ENCODE measurements at regions not wholly inside any gene's neighbourhood (a gene's known extent, or its start where the extent isn't known, plus 50 kb on each side); places are given as distances from the start of the nearest gene placed in this dataset.
A peak's percentile ranks its signal among the peaks of the same experiment; 100 is the strongest.

GRCh38 chr12:127158385-127159061, 1108.4 kb upstream of the TMEM132C start:
- DNase-seq (no peak), ATAC-seq (no peak)
- TF ChIP-seq CTCF (IDR thresholded peaks at IDR 0.05), result no peak
- no peak overlapping the region for H3K27ac Mint-ChIP-seq
- H3K9me3 Mint-ChIP-seq, result no peaks in the 10 kb centered on the region
- H3K27me3 Mint-ChIP-seq, result no peaks in the 10 kb centered on the region
- no peaks in the 10 kb centered on the region for H3K36me3 Mint-ChIP-seq (ENCODE audit: low read depth)
- CTCF ChIA-PET, result no interaction called here
- H3K4me1 Mint-ChIP-seq (ENCODE audit: low read depth), result peaks cover 10% of the 10 kb centered on the region
- H3K4me3 Mint-ChIP-seq, result no peak overlapping the region
- intact Hi-C loops (cut with micrococcal nuclease), result no loop called here
- POLR2A ChIA-PET, result no interaction called here

- Mint-ChIP-seq H3K27me3 (peaks cover 8% of the 10 kb centered on the region), H3K9me3 (no peaks in the 10 kb centered on the region)
- intact Hi-C loops (cut with micrococcal nuclease), result no loop called here
Observed at GRCh38 chr12:127161466-127161865, 1105.5 kb upstream of the TMEM132C start.

GRCh38 chr12:127162307-127162706, 1104.7 kb upstream of the TMEM132C start:
- no peak for TF ChIP-seq CTCF (IDR thresholded peaks at IDR 0.05)
- Mint-ChIP-seq H3K4me1 (ENCODE audit: low read depth) (peaks cover 14% of the 10 kb centered on the region), H3K27ac (no peak overlapping the region), H3K36me3 (ENCODE audit: low read depth) (no peaks in the 10 kb centered on the region), H3K27me3 (peaks cover 10% of the 10 kb centered on the region), H3K4me3 (no peak overlapping the region), H3K9me3 (no peaks in the 10 kb centered on the region)
- no peak for ATAC-seq
- no peak for DNase-seq
- intact Hi-C loops (cut with micrococcal nuclease), result no loop called here
- ChIA-PET POLR2A (no interaction called here), CTCF (no interaction called here)

More at GRCh38 chr12:127161466-127161865, 1105.5 kb upstream of the TMEM132C start:
- ATAC-seq, result no peak
- Mint-ChIP-seq H3K36me3 (ENCODE audit: low read depth) (no peaks in the 10 kb centered on the region), H3K4me3 (no peak overlapping the region), H3K27ac (no peak overlapping the region), H3K4me1 (ENCODE audit: low read depth) (peaks cover 14% of the 10 kb centered on the region)
- ChIA-PET POLR2A (no interaction called here), CTCF (no interaction called here)
- no peak for DNase-seq
- TF ChIP-seq CTCF (IDR thresholded peaks at IDR 0.05), result no peak

GRCh38 chr12:127162902-127163301, 1104.1 kb upstream of the TMEM132C start:
- DNase-seq, result peak; percentile 64
- Mint-ChIP-seq H3K27ac (peak overlapping the region; percentile 66), H3K36me3 (ENCODE audit: low read depth) (no peaks in the 10 kb centered on the region), H3K9me3 (no peaks in the 10 kb centered on the region), H3K4me3 (no peak overlapping the region), H3K27me3 (peaks cover 13% of the 10 kb centered on the region), H3K4me1 (ENCODE audit: low read depth) (peaks cover 14% of the 10 kb centered on the region)
- POLR2A ChIA-PET, result no interaction called here
- peak; percentile 87 for ATAC-seq
- intact Hi-C loops (cut with micrococcal nuclease), result no loop called here
- TF ChIP-seq CTCF (IDR thresholded peaks at IDR 0.05), result no peak
- CTCF ChIA-PET, result interaction anchor here (0.6 kb wide), 1 partner anchor 691 kb away, joined by 4 read pairs; no protein-coding TSS in a partner anchor

GRCh38 chr12:127165567-127166392, 1101.2 kb upstream of the TMEM132C start:
- peaks cover 32% of the 10 kb centered on the region for H3K27me3 Mint-ChIP-seq
- ATAC-seq (peak; percentile 81), DNase-seq (peak; percentile 77)
- CTCF ChIA-PET, result interaction anchor here (1.1 kb wide), 1 partner anchor 20 kb away, joined by 3 read pairs; no protein-coding TSS in a partner anchor
- no peak for TF ChIP-seq CTCF (IDR thresholded peaks at IDR 0.05)
- no peaks in the 10 kb centered on the region for H3K36me3 Mint-ChIP-seq (ENCODE audit: low read depth)
- H3K4me1 Mint-ChIP-seq (ENCODE audit: low read depth), result peaks cover 14% of the 10 kb centered on the region
- peak overlapping the region; percentile 67 for H3K4me3 Mint-ChIP-seq
- POLR2A ChIA-PET, result no interaction called here
- intact Hi-C loops (cut with micrococcal nuclease), result no loop called here
- H3K27ac Mint-ChIP-seq, result peak overlapping the region; percentile 18
- no peaks in the 10 kb centered on the region for H3K9me3 Mint-ChIP-seq
